Activated T-cell treated with anti-CD3 and anti-CD28 coated beads, Interleukin-2, amount 50 U/mL, for 1 hour (primary cell): ENCODE measurements at regions not wholly inside any gene's neighbourhood (a gene's known extent, or its start where the extent isn't known, plus 50 kb on each side); places are given as distances from the start of the nearest gene placed in this dataset.

Experiments used
- DNase-seq: peaks from one replicate; pipeline ENCODE4 v3.0.0-alpha.2; 2020

GRCh38 chr2:81225756-81226155, 921.2 kb upstream of the LRRTM1 start:
- no peak for DNase-seq

- DNase-seq: no peak
Measured at GRCh38 chr2:81213598-81213997, 909.0 kb upstream of the LRRTM1 start.

GRCh38 chr2:81206216-81206615, 901.7 kb upstream of the LRRTM1 start:
- DNase-seq: no peak

- no peak for DNase-seq
Measured at GRCh38 chr2:81196933-81197628, 892.5 kb upstream of the LRRTM1 start.

GRCh38 chr2:81196383-81196851, 891.9 kb upstream of the LRRTM1 start:
- DNase-seq: no peak

- no peak for DNase-seq
Measured at GRCh38 chr2:81195774-81196382, 891.3 kb upstream of the LRRTM1 start.

- DNase-seq: no peak
Measured at GRCh38 chr2:81195017-81195773, 890.6 kb upstream of the LRRTM1 start.

- DNase-seq: no peak
Measured at GRCh38 chr2:81194581-81194980, 890.0 kb upstream of the LRRTM1 start.

- no peak for DNase-seq
Measured at GRCh38 chr2:81194176-81194575, 889.6 kb upstream of the LRRTM1 start.

- DNase-seq: no peak
Measured at GRCh38 chr2:81181845-81182244, 877.3 kb upstream of the LRRTM1 start.

GRCh38 chr2:81171447-81171846, 866.9 kb upstream of the LRRTM1 start:
- DNase-seq: no peak

GRCh38 chr2:81163583-81163982, 859.0 kb upstream of the LRRTM1 start:
- DNase-seq: no peak

- no peak for DNase-seq
Measured at GRCh38 chr2:81158505-81158904, 854.0 kb upstream of the LRRTM1 start.

- no peak for DNase-seq
Measured at GRCh38 chr2:81148323-81148722, 843.8 kb upstream of the LRRTM1 start.

GRCh38 chr2:81136296-81136695, 831.7 kb upstream of the LRRTM1 start:
- no peak for DNase-seq

GRCh38 chr2:81097361-81097760, 792.8 kb upstream of the LRRTM1 start:
- DNase-seq: no peak

- DNase-seq: no peak
Measured at GRCh38 chr2:81093031-81093430, 788.5 kb upstream of the LRRTM1 start.

- no peak for DNase-seq
Measured at GRCh38 chr2:81087646-81088045, 783.1 kb upstream of the LRRTM1 start.

- DNase-seq: no peak
Measured at GRCh38 chr2:81084101-81084500, 779.5 kb upstream of the LRRTM1 start.

- DNase-seq: no peak
Measured at GRCh38 chr2:81078631-81079030, 774.1 kb upstream of the LRRTM1 start.

- DNase-seq: no peak
Measured at GRCh38 chr2:81078102-81078501, 773.5 kb upstream of the LRRTM1 start.

GRCh38 chr2:81077396-81077795, 772.8 kb upstream of the LRRTM1 start:
- no peak for DNase-seq

- no peak for DNase-seq
Measured at GRCh38 chr2:81073412-81073811, 768.9 kb upstream of the LRRTM1 start.

GRCh38 chr2:81068144-81068543, 763.6 kb upstream of the LRRTM1 start:
- DNase-seq: no peak
